ENCODE measurements at regions not wholly inside any gene's neighbourhood (a gene's known extent, or its start where the extent isn't known, plus 50 kb on each side); places are given as distances from the start of the nearest gene placed in this dataset.
"Not testable (repeated sequence)": the region's sequence is repeated elsewhere in the genome, so short reads cannot be mapped to it uniquely, and the experiment has no call there.

DNA sequence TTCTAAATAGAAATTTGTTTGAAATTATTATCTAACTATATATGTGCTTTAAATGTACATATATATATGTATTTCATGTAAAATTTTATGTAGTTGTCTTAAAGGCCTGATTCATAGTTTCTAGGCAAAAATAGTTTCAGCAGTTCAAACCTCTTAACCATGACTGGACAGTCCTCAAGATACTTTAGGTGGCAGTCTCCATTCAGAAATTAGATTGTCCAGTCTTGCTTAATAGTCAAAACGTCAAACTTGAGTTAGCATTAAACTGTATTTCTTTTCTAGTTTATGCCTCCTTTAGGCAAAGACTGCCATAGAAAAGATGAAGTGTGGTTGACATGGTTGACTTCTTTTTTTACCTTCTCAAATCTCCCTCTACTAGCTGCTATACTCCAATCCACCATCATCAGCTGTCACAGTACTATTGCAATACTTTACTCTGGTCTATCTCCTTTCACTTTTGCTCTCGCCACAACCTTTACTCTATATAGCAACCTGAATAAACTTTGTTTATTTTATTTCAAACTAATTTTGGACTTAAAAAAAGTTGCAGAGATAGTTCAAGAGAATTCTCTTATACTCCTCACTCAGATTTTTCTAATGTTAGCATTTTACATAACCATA is 395.6 kb upstream of the DIPK2B start:
- DNase-seq (ENCODE audit: low read depth in 2 of 2) = no peak

GRCh38 chrX:45592101-45592500 is 391.4 kb upstream of the DIPK2B start:
- no peak for DNase-seq (ENCODE audit: low read depth in 2 of 2)

- DNase-seq (ENCODE audit: low read depth in 2 of 2) = no peak
These were observed 391.0 kb upstream of the DIPK2B start for GRCh38 chrX:45591650-45592049.

GRCh38 chrX:45584717-45585116 is 384.0 kb upstream of the DIPK2B start:
- DNase-seq (ENCODE audit: low read depth in 2 of 2) = no peak

DNA sequence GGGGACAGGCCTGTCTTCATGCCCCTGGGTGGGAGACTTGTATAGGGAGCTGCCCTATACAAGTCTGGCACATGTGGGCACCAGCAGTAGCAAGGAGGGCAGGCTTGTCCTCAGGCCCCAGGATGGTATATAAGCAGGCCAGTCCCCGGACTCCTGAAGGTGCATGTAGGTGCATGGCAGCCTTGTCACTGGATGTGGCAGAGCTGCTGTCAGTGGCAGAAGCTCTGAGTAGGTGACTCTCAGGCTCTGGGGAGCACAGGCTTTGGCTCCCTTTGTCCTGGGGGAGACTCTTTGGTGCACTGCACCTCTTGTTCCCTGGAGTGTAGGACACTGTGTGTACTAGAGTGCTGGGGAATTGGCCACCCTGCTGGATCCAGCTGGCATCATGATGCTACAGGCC is 376.7 kb upstream of the DIPK2B start:
- no peak for DNase-seq (ENCODE audit: low read depth in 2 of 2)

DNA sequence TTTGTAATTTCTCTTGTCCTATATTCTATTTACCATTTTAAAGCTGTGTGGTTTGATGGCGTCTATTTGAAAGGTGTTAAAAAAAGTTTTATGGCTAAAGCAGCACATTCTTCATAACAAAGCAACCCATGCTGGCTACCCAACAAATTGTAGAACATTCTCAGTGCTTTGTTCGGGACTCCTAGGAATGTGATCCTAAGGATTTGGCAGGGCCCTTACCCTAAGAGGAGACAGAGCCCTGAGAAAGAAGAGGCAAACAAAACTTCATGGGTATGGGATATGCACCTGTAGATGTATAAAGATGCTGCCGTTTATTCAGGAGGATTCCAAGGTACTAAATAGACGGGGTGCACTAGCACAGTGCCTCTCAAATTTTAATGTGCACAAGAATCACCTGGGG is 370.8 kb upstream of the DIPK2B start:
- no peak for DNase-seq (ENCODE audit: low read depth in 2 of 2)

GRCh38 chrX:45566456-45566855 is 365.8 kb upstream of the DIPK2B start:
- no peak for DNase-seq (ENCODE audit: low read depth in 2 of 2)

- DNase-seq (ENCODE audit: low read depth in 2 of 2) = no peak
These were observed 356.7 kb upstream of the DIPK2B start for GRCh38 chrX:45557387-45557786.

DNA sequence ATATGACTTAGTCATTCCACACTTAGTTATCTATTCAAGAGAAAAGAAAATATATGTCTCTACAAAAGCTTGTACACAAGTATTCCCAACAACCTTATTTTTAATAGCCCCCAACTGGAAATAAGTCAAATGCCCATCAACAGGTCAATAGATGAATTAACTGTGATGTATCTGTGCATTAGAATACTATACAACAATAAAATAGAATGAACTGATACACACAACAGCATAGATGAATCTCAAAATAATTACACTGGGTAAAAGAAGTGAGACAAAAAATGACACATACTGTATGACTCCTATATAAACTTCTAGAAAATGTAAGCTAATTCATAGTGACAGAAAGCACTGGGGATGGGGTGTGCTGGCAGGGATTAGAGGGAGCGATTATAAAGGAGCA is 354.1 kb upstream of the DIPK2B start:
- no peak for DNase-seq (ENCODE audit: low read depth in 2 of 2)

DNA sequence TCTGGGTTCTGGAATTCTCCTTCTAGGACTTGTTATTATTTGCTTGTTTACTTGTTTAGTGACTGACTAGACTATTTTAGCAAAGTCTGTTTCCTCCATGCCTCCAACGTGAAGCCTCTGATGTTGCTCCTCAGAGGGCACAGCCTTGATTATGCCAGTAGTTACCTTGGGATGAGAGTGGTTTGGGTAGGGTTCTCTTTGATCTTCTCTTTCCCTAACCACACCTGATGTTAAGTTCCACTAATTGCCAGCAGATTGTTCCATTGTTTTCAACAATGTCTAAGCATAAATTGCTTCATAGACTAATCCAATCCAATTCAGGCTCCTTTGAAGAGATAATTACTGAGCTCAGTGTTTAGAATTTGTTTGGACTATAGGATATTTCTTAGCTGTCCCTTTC is 352.7 kb upstream of the DIPK2B start:
- DNase-seq (ENCODE audit: low read depth in 2 of 2) = no peak

- DNase-seq (ENCODE audit: low read depth in 2 of 2) = not testable (repeated sequence)
These were observed 346.0 kb upstream of the DIPK2B start for GRCh38 chrX:45546697-45547096.

DNA sequence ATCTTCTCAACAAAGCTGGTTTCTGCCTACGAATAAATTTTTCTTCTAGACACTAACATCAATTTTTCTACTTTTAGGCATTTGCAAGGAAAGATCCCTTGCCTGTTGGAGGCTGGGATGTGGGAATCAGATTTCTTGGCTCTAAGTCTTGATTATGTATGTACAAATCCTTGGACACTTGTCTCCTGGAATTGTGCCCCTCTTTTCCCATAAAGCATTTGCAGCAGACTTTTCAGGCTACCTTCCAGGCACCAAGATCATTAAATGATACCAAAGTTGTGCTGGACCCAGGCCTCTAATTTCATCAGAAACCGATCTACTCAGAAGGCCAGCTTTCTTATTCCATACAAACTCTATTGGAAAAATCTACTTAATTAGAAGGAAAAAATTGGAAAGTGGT is 339.5 kb upstream of the DIPK2B start:
- no peak for DNase-seq (ENCODE audit: low read depth in 2 of 2)

DNA sequence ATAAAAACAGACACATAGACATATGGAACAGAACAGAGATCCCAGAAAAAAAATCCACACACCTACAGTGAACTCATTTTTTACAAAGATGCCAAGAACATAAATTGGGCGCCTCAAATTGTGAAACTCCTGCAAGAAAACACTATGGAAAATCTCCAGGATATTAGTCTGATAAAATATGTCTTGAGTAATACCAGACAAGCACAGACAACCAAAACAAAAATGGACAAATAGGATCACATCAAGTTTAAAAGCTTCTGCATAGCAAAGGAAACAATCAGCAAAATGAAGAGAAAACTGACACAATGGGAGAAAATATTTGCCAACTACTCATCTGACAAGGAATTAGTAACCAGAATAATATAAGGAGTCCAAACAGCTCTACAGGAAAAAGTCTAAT is 337.3 kb upstream of the DIPK2B start:
- no peak for DNase-seq (ENCODE audit: low read depth in 2 of 2)

DNA sequence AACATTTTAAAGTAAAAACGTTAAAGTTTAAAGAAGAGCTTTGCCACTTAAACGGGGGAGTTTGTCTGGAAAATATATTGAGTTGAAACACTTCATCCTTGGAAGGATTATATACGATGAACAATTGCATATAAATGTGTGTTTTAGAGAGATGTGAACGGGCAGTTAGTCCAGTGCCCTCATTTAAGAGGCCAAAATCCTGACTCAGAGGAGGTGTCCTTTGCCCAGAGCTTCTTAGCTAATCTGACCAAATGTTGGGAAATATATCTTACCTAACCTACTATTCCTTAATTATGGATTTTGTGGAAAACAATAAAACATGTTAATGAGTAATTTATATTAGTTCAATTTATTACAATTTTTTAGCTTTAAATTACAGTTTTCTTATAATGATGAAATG is 327.2 kb upstream of the DIPK2B start:
- no peak for DNase-seq (ENCODE audit: low read depth in 2 of 2)

- DNase-seq (ENCODE audit: low read depth in 2 of 2) = no peak
These were observed 324.1 kb upstream of the DIPK2B start for GRCh38 chrX:45524805-45525204.

DNA sequence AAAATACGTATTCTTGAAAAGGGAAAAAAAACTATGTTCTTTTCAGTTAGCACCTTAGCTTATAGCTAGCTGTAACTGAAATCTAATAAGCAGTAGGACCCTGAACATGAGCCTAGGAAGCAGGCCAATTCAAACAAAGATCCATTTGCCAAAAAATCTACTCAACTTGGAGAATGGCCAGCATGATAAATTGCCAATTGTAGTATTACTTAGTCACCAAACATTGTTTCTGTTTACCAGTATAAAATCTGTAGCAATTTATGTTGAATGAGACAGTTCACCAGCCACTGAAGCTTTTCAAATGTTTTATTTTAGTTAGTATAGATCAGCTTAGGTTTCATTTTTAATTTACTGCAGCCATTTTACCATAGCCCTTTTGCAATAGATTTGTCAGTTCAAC is 323.6 kb upstream of the DIPK2B start:
- DNase-seq (ENCODE audit: low read depth in 2 of 2) = no peak

DNA sequence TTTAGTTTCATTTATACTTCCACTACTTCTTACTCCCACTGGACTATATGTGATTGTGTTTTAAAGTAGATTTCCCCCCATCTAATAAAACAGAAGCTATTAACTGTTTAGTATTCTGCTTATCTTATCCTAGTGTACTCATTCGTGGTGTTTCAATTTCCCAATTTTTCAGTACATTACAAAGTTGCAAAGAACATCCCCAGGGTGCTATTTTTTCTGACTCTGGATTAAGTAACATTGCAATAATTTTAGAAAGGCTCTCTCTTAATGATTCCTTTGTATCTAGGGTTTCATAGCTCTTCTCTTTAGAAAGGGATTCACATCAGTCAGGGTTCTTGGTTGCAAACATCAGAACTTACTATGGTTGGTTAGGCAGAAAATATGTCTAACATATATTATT is 317.9 kb upstream of the DIPK2B start:
- no peak for DNase-seq (ENCODE audit: low read depth in 2 of 2)

DNA sequence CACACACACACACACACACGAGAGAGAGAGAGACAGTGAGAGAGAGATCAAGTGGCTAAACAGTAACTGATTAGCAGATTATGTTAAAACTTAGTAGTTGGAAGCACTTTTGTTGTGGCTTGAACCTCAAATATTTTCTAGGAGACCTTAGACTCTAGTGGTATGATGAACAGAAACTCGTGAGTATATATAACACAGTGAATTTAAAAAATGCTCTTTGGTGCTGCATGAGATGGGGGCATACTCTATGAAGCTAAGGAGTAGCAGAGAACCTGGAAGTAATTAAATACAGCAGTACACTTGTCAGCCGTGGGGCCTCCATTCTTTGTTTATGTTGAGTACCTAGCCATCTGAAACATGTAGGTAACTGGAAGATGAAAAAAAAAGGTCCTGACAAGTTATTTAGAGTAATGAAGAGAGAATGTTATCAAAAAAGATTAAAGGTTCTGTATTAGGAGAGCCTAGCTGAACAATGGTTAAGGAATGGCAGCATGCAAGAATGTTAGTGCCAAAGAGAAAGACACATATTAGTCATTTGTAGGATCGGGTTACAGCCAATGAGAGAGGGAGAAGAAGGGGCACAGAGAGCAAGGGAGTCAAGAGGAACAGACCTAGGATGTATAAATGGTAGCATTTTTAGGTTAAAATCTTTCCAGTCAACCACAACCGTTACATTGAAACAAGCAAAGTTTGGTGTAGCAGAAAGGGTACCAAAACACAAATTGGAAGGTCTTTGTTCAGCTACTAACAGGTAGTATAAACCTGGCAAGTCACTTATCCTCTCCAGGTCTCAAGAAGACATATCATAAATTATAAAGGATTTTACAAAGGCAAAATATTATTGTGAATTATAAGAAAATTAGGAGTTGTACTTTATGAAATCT is 316.7 kb upstream of the DIPK2B start:
- no peak for DNase-seq (ENCODE audit: low read depth in 2 of 2)

DNA sequence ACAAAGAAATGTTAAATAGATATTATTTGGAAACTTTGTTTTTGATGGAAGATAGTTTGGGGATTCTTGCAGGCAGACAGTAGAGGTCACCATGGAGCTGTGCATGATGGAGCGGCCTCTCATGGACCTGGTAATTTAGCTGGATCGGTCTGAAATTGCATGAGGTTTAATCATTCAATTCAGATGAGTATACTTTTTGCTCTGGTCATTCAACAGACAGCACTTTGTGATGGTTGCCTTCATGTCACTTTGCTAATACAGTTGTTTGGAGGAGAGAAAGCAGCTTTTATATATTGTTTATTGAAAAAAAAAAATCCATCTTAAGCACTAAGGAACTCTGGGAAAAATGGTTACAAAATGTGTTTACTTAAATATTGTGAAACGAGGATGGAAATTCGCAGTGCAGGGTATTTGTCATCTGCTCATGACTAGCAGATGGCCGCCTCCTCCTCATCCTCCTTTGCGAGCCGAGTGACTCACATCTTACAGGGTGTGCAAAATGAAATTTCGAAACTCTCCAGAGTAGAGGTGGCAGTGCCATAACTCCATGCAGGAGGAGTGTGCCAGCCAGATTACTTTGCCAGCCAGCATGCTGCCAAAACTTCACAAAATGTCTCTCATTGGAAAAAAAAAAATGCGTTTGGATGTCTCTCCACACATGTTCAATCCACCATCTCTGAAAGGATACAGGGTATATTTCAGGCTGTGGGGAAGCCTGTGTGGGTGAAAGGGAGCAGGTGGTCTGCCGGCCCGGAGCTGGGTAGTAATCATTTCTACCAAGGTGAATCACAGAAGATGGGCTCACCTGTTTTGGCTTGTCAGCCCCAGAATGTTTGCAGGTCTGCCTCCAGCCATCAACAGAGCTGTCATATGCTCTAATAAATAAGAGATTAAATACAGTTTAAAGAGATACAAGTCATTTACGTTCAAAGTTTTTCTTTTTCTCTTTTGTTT is 314.9 kb upstream of the DIPK2B start:
- DNase-seq (ENCODE audit: low read depth in 2 of 2) = peak in 1 of 2 donors; percentile 7

GRCh38 chrX:45513042-45513441 is 312.4 kb upstream of the DIPK2B start:
- no peak for DNase-seq (ENCODE audit: low read depth in 2 of 2)

GRCh38 chrX:45508454-45508853 is 307.8 kb upstream of the DIPK2B start:
- no peak for DNase-seq (ENCODE audit: low read depth in 2 of 2)

DNA sequence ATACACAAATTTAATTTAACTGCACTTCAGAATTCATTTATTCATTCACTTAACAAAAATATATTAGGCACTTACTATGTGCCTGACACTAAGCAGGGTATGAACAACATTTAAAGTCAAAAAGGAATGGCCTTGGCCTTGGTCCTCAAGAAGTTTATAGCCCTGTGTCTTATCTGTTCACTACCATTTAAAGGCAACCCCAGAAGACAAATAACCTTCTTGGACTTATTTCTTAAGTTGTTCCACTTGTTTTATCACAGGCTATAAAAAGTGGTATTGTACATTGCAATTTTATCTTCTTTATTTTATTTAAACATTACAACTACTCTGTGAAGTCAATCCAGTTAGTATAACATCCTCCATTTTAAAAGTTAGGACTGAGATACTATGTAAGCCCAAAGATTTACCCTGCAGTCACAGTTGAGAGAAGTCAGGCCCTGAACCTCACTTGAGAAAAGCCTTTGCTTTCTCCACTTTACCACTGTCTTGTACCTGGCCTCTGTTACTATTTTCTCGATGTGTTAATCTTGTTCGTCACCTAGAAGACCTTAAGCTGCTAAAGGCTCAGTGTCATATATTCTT is 305.6 kb upstream of the DIPK2B start:
- no peak for DNase-seq (ENCODE audit: low read depth in 2 of 2)
